ENCODE measurements at regions not wholly inside any gene's neighbourhood (a gene's known extent, or its start where the extent isn't known, plus 50 kb on each side); places are given as distances from the start of the nearest gene placed in this dataset.
A peak's percentile ranks its signal among the peaks of the same experiment; 100 is the strongest.

DNA sequence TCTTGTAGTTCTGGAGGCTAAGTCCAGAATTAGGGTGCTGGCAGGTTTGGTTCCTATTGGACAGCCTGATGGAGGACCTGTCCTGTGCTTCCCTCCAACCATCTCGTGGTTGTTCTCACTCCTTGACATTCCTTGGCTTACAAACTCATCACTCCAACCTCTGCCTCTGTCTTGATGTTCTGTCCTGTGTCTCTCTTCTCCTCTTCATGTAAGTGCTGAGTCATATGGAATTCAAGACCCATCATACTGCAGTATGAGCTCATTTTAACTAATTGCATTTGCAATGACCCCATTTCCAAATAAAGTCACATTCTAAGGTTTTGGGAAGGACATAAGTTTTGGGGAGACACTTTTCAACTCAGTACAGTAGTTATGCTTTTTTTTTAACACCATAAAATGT lies 374.7 kb downstream of the TRIB2 start:
- peak in 1 of 8 experiments; percentile 35 for ATAC-seq (replicated peaks in 6 of 8)
- Histone ChIP-seq H3K27ac (no peak overlapping the region), H3K4me3 (no peak overlapping the region), H3K4me1 (replicated peaks in 1 of 2) (peaks cover 0 to 2% of the 10 kb centered on the region in 2 donors)
- in situ Hi-C loops (cut with MboI; ENCODE audit: low pct_unique_long_range_greater_than_20kb in 2 of 9, low sequenced_read_pairs in 9 of 9, unreplicated experiment in 9 of 9) = no loop called here
- 0 to 100% (median 43%) methylated on average over 1 of the region's 1 CpG; no CpG with 5 or more reads in 7 of the 10 experiments for WGBS, 10 experiments

DNA sequence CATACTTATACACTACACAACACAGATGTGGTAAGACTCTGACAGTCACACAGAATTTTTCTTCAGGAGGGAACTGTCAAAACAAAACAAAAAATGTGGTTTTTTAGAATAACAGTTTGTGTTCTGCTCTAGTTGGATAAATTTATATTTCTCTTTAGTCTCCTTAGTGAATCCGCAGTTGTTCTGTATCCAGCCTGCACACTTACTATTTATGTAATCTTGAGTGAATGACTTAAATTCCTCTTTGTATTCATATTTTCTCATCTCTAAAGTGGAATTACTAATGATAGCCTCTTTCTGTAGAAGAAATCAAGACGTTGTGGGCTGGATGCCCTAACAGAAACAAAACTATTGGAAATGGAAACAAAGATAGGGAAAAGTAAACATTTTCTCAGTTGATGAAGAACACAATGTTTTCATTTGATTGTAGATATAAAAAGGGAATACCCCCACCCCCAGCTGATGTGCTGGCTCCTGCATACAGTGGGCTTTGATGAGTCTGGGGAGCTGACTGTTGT lies 375.2 kb downstream of the TRIB2 start:
- in situ Hi-C loops (cut with MboI; ENCODE audit: low pct_unique_long_range_greater_than_20kb in 2 of 9, low sequenced_read_pairs in 9 of 9, unreplicated experiment in 9 of 9) = no loop called here
- 0 to 100% (median 68%) methylated on average over 1 to 2 of the region's 2 CpGs for WGBS, 10 experiments
- Histone ChIP-seq H3K4me3 (no peak overlapping the region), H3K4me1 (replicated peaks in 1 of 2) (peaks cover 0 to 2% of the 10 kb centered on the region in 2 donors), H3K27ac (no peak overlapping the region)
- ATAC-seq (replicated peaks in 6 of 8) = no peak

DNA sequence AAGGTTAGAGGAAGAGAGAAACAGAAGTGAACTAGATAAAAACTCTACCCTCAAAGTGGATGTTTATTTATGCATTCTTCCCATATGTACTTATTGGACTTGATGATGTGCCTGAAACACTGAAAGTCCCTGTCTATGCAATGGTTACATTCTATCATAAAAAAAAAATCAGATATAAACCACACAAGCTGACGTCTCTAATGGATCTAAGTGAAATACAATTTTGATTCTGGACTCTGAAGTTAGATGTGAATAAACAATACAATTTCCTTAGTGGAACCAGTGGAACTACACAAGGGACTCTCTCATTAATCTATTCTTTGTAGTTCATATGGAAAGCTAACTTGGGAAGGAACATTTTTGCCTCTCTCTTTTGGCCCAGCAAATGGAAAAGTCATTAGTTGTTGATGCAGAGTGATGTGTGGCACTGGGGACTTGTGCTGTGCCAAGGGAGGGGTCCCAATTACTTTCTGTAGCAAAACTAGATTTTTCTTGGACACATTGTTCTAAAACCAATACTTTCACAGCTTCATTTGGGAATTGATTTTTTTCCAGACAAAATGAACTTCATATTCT lies 376.8 kb downstream of the TRIB2 start:
- in situ Hi-C loops (cut with MboI; ENCODE audit: low pct_unique_long_range_greater_than_20kb in 2 of 9, low sequenced_read_pairs in 9 of 9, unreplicated experiment in 9 of 9) = no loop called here
- WGBS, 10 experiments = 0 to 100% (median 79%) methylated on average over 1 of the region's 1 CpG; no CpG with 5 or more reads in 2 of the 10 experiments
- no peak overlapping the region for H3K4me3 ChIP-seq
- ATAC-seq (replicated peaks in 6 of 8) = no peak
- H3K4me1 ChIP-seq (replicated peaks in 1 of 2) = peaks cover 0 to 2% of the 10 kb centered on the region in 2 donors
- H3K27ac ChIP-seq = no peak overlapping the region

DNA sequence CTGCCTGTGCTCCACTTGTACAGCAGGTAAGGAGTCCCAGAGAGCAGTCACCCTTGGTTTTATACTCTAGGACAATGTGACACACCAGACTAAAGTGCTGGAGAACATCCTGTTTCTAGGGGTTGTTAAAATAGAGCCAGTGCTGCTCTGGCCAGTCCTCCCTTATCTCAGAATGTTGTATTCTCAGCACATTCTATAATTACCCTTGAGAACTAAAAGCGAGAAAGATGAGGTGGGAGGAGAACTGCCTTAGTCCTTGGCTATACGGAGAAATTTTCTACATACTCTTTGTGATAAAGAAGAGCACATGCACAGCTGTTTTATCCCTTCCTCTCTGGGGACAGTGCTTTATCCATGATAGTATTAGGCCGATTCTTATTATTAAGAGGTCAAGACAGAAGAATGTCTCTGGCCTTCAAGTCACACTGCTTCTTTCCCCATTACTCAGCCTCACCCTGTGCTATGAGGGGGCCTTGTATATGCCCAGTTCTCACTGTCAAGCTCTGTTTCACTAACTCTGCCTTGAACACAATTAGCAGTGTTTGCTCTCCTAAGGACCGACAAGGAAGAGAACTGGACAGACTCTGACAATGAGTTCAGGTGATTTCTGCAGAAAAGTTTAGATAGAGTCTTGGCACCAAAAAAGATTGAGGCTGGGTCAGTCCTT lies 385.8 kb downstream of the TRIB2 start:
- Histone ChIP-seq H3K4me3 (no peak overlapping the region), H3K4me1 (replicated peaks in 1 of 2) (no peaks in the 10 kb centered on the region), H3K27ac (no peak overlapping the region)
- in situ Hi-C loops (cut with MboI; ENCODE audit: low pct_unique_long_range_greater_than_20kb in 2 of 9, low sequenced_read_pairs in 9 of 9, unreplicated experiment in 9 of 9) = no loop called here
- WGBS, 10 experiments = 0 to 100% (median 84%) methylated on average over 1 to 4 of the region's 4 CpGs; no CpG with 5 or more reads in 1 of the 10 experiments
- no peak for ATAC-seq (replicated peaks in 6 of 8)

DNA sequence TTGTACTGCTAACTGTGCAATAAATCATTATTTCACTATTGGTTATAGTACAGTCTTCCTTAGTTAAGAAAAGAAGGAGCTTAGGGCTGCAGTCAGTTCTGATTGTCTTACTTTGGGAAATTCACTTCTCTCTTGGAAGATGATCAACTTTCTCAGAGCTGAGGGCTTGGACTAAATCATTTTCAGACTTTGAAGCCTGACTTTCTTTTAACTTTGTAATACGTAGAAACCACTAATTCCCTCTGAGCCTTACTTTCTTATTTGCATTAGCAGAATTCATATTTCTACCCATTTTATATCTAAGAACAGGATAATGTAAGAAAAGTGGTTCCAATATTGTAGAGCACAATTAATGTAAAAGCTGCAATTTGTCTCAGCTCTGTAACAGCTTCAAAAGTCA lies 386.4 kb downstream of the TRIB2 start:
- ATAC-seq (replicated peaks in 6 of 8) = no peak
- in situ Hi-C loops (cut with MboI; ENCODE audit: low pct_unique_long_range_greater_than_20kb in 2 of 9, low sequenced_read_pairs in 9 of 9, unreplicated experiment in 9 of 9) = no loop called here
- Histone ChIP-seq H3K27ac (no peak overlapping the region), H3K4me3 (no peak overlapping the region), H3K4me1 (replicated peaks in 1 of 2) (no peaks in the 10 kb centered on the region)
- 0 to 92% (median 50%) methylated on average over 1 of the region's 1 CpG; no CpG with 5 or more reads in 2 of the 10 experiments for WGBS, 10 experiments

DNA sequence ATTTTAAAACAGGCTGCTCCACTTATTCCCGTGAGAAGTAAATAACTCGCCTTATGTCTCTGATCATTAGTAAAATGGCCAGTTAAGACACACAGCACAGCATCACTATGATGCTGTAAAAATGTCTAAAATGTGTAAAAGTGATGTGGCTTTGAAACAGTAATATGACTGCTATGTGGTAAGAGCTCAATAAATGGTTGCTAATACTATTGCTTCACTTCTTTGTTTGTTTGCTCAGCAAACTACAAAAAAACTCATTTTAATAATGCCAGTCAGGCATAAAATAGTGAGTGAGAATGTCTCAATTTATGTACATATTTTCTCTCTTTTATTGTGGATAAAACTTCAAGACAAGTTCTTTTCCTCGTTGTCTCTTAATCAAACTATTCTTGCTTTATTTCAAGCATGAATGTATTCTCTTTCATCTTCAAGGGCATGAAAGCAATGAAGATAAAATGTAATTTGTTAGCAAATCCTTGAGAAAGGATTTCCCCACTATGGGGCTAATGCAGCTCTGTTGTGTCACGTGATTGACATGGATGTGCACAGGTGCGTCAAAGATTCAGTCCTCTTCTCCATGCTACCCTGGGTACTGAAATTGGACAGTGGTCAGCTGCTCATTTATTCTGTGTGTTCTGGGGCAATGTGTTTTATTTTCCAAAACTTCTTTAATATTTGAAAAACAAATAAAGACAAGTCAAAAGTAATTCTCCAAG lies 387.2 kb downstream of the TRIB2 start:
- no peak for ATAC-seq (replicated peaks in 6 of 8)
- in situ Hi-C loops (cut with MboI; ENCODE audit: low pct_unique_long_range_greater_than_20kb in 2 of 9, low sequenced_read_pairs in 9 of 9, unreplicated experiment in 9 of 9) = no loop called here
- Histone ChIP-seq H3K4me3 (no peak overlapping the region), H3K4me1 (replicated peaks in 1 of 2) (peaks cover 0 to 2% of the 10 kb centered on the region in 2 donors), H3K27ac (no peak overlapping the region)
- WGBS, 10 experiments = 4 to 90% (median 69%) methylated on average over 1 to 5 of the region's 5 CpGs

DNA sequence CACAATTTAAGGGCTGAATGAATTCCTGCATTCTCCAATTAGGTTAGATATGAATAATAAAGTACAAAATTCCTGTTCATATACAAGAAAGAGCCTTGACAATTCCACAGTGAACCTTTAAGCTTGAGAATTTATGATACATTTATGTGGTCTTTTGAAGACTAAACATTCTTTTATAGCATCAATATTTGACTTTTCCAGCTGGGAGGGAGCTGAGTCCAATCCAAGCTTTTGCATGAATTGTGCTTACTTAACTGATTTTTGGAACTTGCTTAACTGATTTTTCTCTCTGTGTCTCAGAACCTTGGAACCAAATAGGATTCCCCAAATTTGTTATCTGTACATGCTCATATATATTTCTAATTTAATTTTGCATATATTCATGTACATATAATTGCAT lies 388.0 kb downstream of the TRIB2 start:
- ATAC-seq (replicated peaks in 6 of 8) = no peak
- peaks cover 0 to 2% of the 10 kb centered on the region in 2 donors for H3K4me1 ChIP-seq (replicated peaks in 1 of 2)
- no peak overlapping the region for H3K4me3 ChIP-seq
- in situ Hi-C loops (cut with MboI; ENCODE audit: low pct_unique_long_range_greater_than_20kb in 2 of 9, low sequenced_read_pairs in 9 of 9, unreplicated experiment in 9 of 9) = no loop called here
- H3K27ac ChIP-seq = no peak overlapping the region

DNA sequence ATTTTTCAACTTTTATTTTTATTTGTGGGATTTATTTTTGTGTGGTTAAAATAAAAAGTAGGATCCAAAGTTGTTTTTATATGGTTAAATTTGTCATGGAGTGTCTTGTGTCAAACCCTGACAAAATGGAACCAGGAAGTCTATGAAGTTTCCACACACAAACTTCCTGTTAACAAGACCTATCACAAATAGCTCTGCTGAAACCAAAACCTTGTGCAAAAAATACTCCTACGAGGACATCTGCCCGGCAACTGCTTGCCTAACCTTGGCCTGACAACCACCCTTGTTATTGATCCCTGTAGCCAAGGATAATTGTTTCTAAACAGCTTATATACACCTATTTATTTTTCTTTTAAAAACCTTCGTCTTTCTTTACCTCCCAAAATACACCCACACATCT lies 389.6 kb downstream of the TRIB2 start:
- no peak for ATAC-seq (replicated peaks in 6 of 8)
- in situ Hi-C loops (cut with MboI; ENCODE audit: low pct_unique_long_range_greater_than_20kb in 2 of 9, low sequenced_read_pairs in 9 of 9, unreplicated experiment in 9 of 9) = no loop called here
- no peak overlapping the region for H3K4me3 ChIP-seq
- peaks cover 0 to 9% of the 10 kb centered on the region in 2 donors for H3K4me1 ChIP-seq (replicated peaks in 1 of 2)
- no peak overlapping the region for H3K27ac ChIP-seq
- WGBS, 10 experiments = 4 to 100% (median 69%) methylated on average over 2 to 3 of the region's 3 CpGs; no CpG with 5 or more reads in 1 of the 10 experiments

DNA sequence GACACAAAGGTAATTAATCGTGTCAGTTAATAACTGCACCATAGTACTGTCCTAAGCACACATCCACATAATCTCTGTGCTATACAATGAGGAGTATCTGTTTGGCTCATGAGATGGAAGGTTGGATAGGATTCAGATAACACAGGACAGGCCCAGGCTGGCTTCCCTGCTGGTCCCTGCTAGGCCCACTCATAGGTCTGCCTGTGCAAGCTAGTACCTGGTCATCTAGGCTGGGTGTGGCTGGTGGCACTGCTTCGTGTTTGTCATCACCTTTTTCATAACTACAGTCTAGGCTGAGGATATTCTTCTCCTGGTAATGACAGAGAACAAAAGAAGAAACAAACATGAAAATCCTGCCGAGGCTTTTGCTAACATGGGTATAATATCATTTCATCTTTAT lies 392.8 kb downstream of the TRIB2 start:
- peaks cover 4 to 20% of the 10 kb centered on the region in 2 donors for H3K4me1 ChIP-seq (replicated peaks in 1 of 2)
- no peak for ATAC-seq (replicated peaks in 6 of 8)
- in situ Hi-C loops (cut with MboI; ENCODE audit: low pct_unique_long_range_greater_than_20kb in 2 of 9, low sequenced_read_pairs in 9 of 9, unreplicated experiment in 9 of 9) = no loop called here
- WGBS, 10 experiments = 0 to 100% (median 58%) methylated on average over 1 to 3 of the region's 3 CpGs
- no peak overlapping the region for H3K4me3 ChIP-seq
- H3K27ac ChIP-seq = no peak overlapping the region

DNA sequence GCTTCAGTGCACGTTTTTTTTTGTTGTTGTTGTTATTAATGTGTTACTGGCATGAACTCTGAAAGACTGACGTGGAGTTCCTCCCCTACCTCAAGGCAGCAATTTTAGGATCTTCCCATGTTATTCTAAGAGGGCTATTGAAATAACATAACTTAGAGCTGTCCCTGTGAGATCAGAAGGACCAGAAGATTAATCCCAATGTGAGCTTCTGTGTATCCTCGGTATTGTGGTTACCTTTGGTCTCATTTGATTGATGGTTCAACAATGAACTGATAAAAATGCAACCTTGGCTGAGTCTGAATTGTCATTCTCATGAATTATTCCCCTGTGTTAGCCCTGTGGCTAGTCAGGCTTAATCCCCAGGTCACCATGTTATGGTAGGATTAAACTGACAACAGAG lies 394.1 kb downstream of the TRIB2 start:
- in situ Hi-C loops (cut with MboI; ENCODE audit: low pct_unique_long_range_greater_than_20kb in 2 of 9, low sequenced_read_pairs in 9 of 9, unreplicated experiment in 9 of 9) = no loop called here
- Histone ChIP-seq H3K27ac (no peak overlapping the region), H3K4me3 (no peak overlapping the region), H3K4me1 (replicated peaks in 1 of 2) (peaks cover 12 to 27% of the 10 kb centered on the region in 2 donors)
- 0 to 80% (median 28%) methylated on average over 1 to 3 of the region's 3 CpGs; no CpG with 5 or more reads in 2 of the 10 experiments for WGBS, 10 experiments
- peak in 2 of 8 experiments; percentile 71 to 78 for ATAC-seq (replicated peaks in 6 of 8)

DNA sequence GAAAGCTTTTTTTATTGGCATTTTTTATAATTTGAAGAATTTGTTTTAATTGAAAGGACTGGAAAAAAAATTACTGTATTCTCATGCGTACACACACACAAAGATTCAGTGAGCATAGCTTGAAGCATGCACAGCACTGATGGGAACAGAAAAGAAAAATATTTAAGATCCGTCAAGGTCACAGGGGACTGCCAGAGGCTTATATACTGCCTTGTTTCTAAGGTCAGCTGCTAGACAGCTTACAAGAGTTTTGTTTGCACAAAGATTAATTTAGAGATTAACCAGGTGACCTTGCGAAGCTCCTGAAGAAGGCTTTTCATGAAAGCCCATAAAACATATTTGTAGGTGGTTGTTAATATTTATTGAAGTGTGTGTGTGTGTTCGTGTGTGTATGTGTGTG lies 396.3 kb downstream of the TRIB2 start:
- no peak overlapping the region for H3K27ac ChIP-seq

DNA sequence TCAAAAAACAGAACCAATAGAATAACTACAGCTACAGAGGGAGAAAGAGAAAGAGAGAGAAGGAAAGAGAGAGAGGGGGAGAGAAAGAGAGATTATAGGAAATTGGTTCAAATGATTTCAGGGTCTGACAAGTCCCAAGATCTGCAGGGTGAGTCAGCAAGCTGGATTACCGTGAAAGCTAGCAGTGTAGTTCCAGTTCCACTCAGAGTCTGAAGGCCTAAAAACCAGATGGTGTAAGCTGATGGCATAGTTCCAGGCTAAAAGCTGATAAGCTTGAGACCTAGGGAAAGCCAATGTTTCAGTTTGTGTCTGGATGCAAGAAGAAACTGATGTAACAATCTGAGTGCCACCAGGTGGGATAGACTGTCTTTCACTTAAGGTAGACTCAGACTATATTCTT lies 397.7 kb downstream of the TRIB2 start:
- Histone ChIP-seq H3K4me1 (replicated peaks in 1 of 2) (peaks cover 14 to 31% of the 10 kb centered on the region in 2 donors), H3K4me3 (no peak overlapping the region), H3K27ac (no peak overlapping the region)
- no peak for ATAC-seq (replicated peaks in 6 of 8)
- in situ Hi-C loops (cut with MboI; ENCODE audit: low pct_unique_long_range_greater_than_20kb in 2 of 9, low sequenced_read_pairs in 9 of 9, unreplicated experiment in 9 of 9) = no loop called here
- WGBS, 10 experiments = 0 to 100% (median 65%) methylated on average over 1 of the region's 1 CpG; no CpG with 5 or more reads in 2 of the 10 experiments

More for the DNA sequence above, 396.3 kb downstream of the TRIB2 start:
- in situ Hi-C loops (cut with MboI; ENCODE audit: low pct_unique_long_range_greater_than_20kb in 2 of 9, low sequenced_read_pairs in 9 of 9, unreplicated experiment in 9 of 9) = no loop called here
- H3K4me1 ChIP-seq (replicated peaks in 1 of 2) = peaks cover 14 to 33% of the 10 kb centered on the region in 2 donors
- WGBS, 10 experiments = 16 to 74% (median 60%) methylated on average over 1 to 4 of the region's 4 CpGs; no CpG with 5 or more reads in 1 of the 10 experiments
- no peak overlapping the region for H3K4me3 ChIP-seq
- ATAC-seq (replicated peaks in 6 of 8) = peak in 5 of 8 experiments; percentile 49 to 94 (median 77)

DNA sequence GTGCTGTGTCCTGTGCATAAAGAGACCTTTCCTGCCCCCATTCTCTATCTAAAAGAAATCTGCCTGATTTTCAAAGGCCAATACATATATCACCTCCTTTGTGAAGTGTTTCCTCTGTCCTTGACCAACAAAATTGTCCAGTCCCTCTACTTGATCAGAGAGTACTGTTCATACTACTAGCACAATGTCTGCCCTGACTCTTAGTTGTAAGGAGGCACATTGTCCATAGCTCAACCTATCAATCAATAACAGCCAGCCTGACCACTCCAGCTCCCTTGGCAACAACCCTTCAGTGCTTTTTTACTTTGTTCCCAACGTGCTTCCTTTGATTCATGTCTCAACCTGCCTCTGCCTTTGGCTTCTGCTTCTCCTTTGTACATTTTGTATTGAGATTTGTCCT lies 398.9 kb downstream of the TRIB2 start:
- ATAC-seq (replicated peaks in 6 of 8) = peak in 5 of 8 experiments; percentile 34 to 95 (median 45)
- Histone ChIP-seq H3K4me3 (no peak overlapping the region), H3K4me1 (replicated peaks in 1 of 2) (peaks cover 14 to 29% of the 10 kb centered on the region in 2 donors), H3K27ac (no peak overlapping the region)
- in situ Hi-C loops (cut with MboI; ENCODE audit: low pct_unique_long_range_greater_than_20kb in 2 of 9, low sequenced_read_pairs in 9 of 9, unreplicated experiment in 9 of 9) = no loop called here
- 0 to 20% (median 0%) methylated on average over 1 of the region's 1 CpG; no CpG with 5 or more reads in 2 of the 10 experiments for WGBS, 10 experiments
